ENCODE measurements at regions not wholly inside any gene's neighbourhood (a gene's known extent, or its start where the extent isn't known, plus 50 kb on each side); places are given as distances from the start of the nearest gene placed in this dataset.

- no peaks in the 10 kb centered on the region for H3K9me3 ChIP-seq (ENCODE audit: control insufficient read depth, insufficient read depth, low read depth, low read length)
- H3K36me3 ChIP-seq (ENCODE audit: control insufficient read depth in 2 of 2, insufficient read depth in 1 of 2, low read length in 2 of 2) = no peaks in the 10 kb centered on the region
- H3K4me3 ChIP-seq (ENCODE audit: low read depth, low read length) = no peak overlapping the region
- no peaks in the 10 kb centered on the region for H3K4me1 ChIP-seq (ENCODE audit: control insufficient read depth, insufficient read depth, low read length)
- no peak overlapping the region for H3K27ac ChIP-seq (ENCODE audit: extremely low read depth, low read depth, low read length)
- CTCF ChIA-PET = no interaction called here
- POLR2A ChIA-PET = no interaction called here
- TF ChIP-seq, protein P1, sequence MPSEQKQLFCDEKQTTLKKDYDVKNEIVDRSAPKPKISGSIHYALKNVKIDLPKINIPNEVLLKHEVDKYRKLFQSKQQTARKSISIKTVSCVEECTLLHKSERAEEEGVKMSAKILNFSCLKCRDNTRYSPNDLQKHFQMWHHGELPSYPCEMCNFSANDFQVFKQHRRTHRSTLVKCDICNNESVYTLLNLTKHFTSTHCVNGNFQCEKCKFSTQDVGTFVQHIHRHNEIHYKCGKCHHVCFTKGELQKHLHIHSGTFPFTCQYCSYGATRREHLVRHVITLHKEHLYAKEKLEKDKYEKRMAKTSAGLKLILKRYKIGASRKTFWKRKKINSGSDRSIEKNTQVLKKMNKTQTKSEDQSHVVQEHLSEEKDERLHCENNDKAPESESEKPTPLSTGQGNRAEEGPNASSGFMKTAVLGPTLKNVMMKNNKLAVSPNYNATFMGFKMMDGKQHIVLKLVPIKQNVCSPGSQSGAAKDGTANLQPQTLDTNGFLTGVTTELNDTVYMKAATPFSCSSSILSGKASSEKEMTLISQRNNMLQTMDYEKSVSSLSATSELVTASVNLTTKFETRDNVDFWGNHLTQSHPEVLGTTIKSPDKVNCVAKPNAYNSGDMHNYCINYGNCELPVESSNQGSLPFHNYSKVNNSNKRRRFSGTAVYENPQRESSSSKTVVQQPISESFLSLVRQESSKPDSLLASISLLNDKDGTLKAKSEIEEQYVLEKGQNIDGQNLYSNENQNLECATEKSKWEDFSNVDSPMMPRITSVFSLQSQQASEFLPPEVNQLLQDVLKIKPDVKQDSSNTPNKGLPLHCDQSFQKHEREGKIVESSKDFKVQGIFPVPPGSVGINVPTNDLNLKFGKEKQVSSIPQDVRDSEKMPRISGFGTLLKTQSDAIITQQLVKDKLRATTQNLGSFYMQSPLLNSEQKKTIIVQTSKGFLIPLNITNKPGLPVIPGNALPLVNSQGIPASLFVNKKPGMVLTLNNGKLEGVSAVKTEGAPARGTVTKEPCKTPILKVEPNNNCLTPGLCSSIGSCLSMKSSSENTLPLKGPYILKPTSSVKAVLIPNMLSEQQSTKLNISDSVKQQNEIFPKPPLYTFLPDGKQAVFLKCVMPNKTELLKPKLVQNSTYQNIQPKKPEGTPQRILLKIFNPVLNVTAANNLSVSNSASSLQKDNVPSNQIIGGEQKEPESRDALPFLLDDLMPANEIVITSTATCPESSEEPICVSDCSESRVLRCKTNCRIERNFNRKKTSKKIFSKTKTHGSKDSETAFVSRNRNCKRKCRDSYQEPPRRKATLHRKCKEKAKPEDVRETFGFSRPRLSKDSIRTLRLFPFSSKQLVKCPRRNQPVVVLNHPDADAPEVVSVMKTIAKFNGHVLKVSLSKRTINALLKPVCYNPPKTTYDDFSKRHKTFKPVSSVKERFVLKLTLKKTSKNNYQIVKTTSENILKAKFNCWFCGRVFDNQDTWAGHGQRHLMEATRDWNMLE (tag by site-specific recombination; conservative IDR thresholded peaks at IDR 0.05; ENCODE audit: low read depth) = no peak
- TF ChIP-seq, protein P2, sequence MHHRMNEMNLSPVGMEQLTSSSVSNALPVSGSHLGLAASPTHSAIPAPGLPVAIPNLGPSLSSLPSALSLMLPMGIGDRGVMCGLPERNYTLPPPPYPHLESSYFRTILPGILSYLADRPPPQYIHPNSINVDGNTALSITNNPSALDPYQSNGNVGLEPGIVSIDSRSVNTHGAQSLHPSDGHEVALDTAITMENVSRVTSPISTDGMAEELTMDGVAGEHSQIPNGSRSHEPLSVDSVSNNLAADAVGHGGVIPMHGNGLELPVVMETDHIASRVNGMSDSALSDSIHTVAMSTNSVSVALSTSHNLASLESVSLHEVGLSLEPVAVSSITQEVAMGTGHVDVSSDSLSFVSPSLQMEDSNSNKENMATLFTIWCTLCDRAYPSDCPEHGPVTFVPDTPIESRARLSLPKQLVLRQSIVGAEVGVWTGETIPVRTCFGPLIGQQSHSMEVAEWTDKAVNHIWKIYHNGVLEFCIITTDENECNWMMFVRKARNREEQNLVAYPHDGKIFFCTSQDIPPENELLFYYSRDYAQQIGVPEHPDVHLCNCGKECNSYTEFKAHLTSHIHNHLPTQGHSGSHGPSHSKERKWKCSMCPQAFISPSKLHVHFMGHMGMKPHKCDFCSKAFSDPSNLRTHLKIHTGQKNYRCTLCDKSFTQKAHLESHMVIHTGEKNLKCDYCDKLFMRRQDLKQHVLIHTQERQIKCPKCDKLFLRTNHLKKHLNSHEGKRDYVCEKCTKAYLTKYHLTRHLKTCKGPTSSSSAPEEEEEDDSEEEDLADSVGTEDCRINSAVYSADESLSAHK (tag by site-specific recombination; IDR thresholded peaks at IDR 0.05) = no peak
- no peak for TF ChIP-seq SP3 (tag by site-specific recombination; IDR thresholded peaks at IDR 0.05)
Measured at GRCh38 chr6:23499549-23499948, 626.5 kb upstream of the NRSN1 start.

- ChIA-PET CTCF (no interaction called here), POLR2A (no interaction called here)
- Histone ChIP-seq H3K36me3 (ENCODE audit: control insufficient read depth in 2 of 2, insufficient read depth in 1 of 2, low read length in 2 of 2) (no peaks in the 10 kb centered on the region), H3K27ac (ENCODE audit: extremely low read depth, low read depth, low read length) (no peak overlapping the region), H3K4me1 (ENCODE audit: control insufficient read depth, insufficient read depth, low read length) (no peaks in the 10 kb centered on the region), H3K4me3 (ENCODE audit: low read depth, low read length) (no peak overlapping the region), H3K9me3 (ENCODE audit: control insufficient read depth, insufficient read depth, low read depth, low read length) (no peaks in the 10 kb centered on the region)
- no peak for TF ChIP-seq ZNF292 (tag by site-specific recombination; IDR thresholded peaks at IDR 0.05; ENCODE audit: borderline replicate concordance, low read depth)
- no peak for TF ChIP-seq ZNF132 (tag by site-specific recombination; IDR thresholded peaks at IDR 0.05; ENCODE audit: borderline replicate concordance)
- TF ChIP-seq, protein P3, sequence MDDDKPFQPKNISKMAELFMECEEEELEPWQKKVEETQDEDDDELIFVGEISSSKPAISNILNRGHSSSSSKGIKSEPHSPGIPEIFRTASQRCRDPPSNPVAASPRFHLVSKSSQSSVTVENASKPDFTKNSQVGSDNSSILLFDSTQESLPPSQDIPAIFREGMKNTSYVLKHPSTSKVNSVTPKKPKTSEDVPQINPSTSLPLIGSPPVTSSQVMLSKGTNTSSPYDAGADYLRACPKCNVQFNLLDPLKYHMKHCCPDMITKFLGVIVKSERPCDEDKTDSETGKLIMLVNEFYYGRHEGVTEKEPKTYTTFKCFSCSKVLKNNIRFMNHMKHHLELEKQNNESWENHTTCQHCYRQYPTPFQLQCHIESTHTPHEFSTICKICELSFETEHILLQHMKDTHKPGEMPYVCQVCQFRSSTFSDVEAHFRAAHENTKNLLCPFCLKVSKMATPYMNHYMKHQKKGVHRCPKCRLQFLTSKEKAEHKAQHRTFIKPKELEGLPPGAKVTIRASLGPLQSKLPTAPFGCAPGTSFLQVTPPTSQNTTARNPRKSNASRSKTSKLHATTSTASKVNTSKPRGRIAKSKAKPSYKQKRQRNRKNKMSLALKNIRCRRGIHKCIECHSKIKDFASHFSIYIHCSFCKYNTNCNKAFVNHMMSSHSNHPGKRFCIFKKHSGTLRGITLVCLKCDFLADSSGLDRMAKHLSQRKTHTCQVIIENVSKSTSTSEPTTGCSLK (tag by site-specific recombination; IDR thresholded peaks at IDR 0.05) = no peak
- TF ChIP-seq ZNF670 (tag by site-specific recombination; IDR thresholded peaks at IDR 0.05; ENCODE audit: low read depth) = no peak
- TF ChIP-seq ZNF555 (tag by site-specific recombination; conservative IDR thresholded peaks at IDR 0.05) = no peak
- no peak for TF ChIP-seq ZNF585B (tag by site-specific recombination; IDR thresholded peaks at IDR 0.05)
Measured at GRCh38 chr6:23503173-23503572, 622.8 kb upstream of the NRSN1 start.

- H3K4me3 ChIP-seq (ENCODE audit: low read depth, low read length) = no peak overlapping the region
- CTCF ChIA-PET = interaction anchor here (0.5 kb wide), 1 partner anchor 269 kb away, joined by 3 read pairs; no protein-coding TSS in a partner anchor
- H3K4me1 ChIP-seq (ENCODE audit: control insufficient read depth, insufficient read depth, low read length) = no peaks in the 10 kb centered on the region
- POLR2A ChIA-PET = no interaction called here
- no peak overlapping the region for H3K27ac ChIP-seq (ENCODE audit: extremely low read depth, low read depth, low read length)
- no peaks in the 10 kb centered on the region for H3K36me3 ChIP-seq (ENCODE audit: control insufficient read depth in 2 of 2, insufficient read depth in 1 of 2, low read length in 2 of 2)
- H3K9me3 ChIP-seq (ENCODE audit: control insufficient read depth, insufficient read depth, low read depth, low read length) = no peaks in the 10 kb centered on the region
- TF ChIP-seq ZNF266 (tag by site-specific recombination; IDR thresholded peaks at IDR 0.05; ENCODE audit: low read depth) (no peak), ZNF501 (tag by site-specific recombination; IDR thresholded peaks at IDR 0.05) (no peak), ZNF274 (IDR thresholded peaks at IDR 0.05; ENCODE audit: low read length) (no peak), ZNF274 (tag by site-specific recombination; IDR thresholded peaks at IDR 0.05; ENCODE audit: borderline replicate concordance) (no peak), ZNF133 (tag by site-specific recombination; IDR thresholded peaks at IDR 0.05) (no peak), GLI2 (tag by site-specific recombination; IDR thresholded peaks at IDR 0.05; ENCODE audit: borderline replicate concordance, low read depth) (no peak), OVOL3 (tag by site-specific recombination; IDR thresholded peaks at IDR 0.05) (no peak), ZNF433 (tag by site-specific recombination; IDR thresholded peaks at IDR 0.05; ENCODE audit: low read depth) (no peak), ZNF140 (tag by site-specific recombination; IDR thresholded peaks at IDR 0.05) (no peak), ZNF677 (tag by site-specific recombination; IDR thresholded peaks at IDR 0.05) (no peak), ZNF394 (tag by site-specific recombination; IDR thresholded peaks at IDR 0.05; ENCODE audit: borderline replicate concordance) (no peak), ZNF202 (tag by site-specific recombination; IDR thresholded peaks at IDR 0.05; ENCODE audit: borderline replicate concordance) (no peak)
- TF ChIP-seq, protein P4, sequence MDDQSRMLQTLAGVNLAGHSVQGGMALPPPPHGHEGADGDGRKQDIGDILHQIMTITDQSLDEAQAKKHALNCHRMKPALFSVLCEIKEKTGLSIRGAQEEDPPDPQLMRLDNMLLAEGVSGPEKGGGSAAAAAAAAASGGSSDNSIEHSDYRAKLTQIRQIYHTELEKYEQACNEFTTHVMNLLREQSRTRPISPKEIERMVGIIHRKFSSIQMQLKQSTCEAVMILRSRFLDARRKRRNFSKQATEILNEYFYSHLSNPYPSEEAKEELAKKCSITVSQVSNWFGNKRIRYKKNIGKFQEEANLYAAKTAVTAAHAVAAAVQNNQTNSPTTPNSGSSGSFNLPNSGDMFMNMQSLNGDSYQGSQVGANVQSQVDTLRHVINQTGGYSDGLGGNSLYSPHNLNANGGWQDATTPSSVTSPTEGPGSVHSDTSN (CRISPR knock-in tag; IDR thresholded peaks at IDR 0.05) = no peak
Measured at GRCh38 chr6:23505026-23505425, 621.0 kb upstream of the NRSN1 start.
